Activated B cell treated with CpG ODN at 0.5 μM for 24 hours (primary cell): ENCODE measurements at regions not wholly inside any gene's neighbourhood (a gene's known extent, or its start where the extent isn't known, plus 50 kb on each side); places are given as distances from the start of the nearest gene placed in this dataset.

Experiments used
- ATAC-seq: fragments of 200-7000 bp; cut with Tn5 transposase; one replicate; pipeline ENCODE4 v1.10.0; 2021; ENCODE audit warnings: low read depth, mild to moderate bottlenecking, moderate library complexity
- CTCF ChIA-PET: fragments of 350-600 bp; sonication (Branson Sonifier 250); formaldehyde crosslinking; loops from one replicate; lab custom pipeline; 2021; ENCODE audit warnings: antibody characterized with exemption; lab: Charles Lee
- POLR2A ChIA-PET: fragments of 350-600 bp; sonication (Branson Sonifier 250); formaldehyde crosslinking; loops from one replicate; lab custom pipeline; 2021; ENCODE audit warnings: antibody characterized with exemption; lab: Charles Lee
- DNase-seq: peaks from one replicate; pipeline ENCODE4 v3.0.0; 2022
- H3K27ac Mint-ChIP-seq: one replicate; pipeline ENCODE4 v1.8.0; 2020; ENCODE audit warnings: mixed read lengths
- H3K27me3 Mint-ChIP-seq: one replicate; pipeline ENCODE4 v1.8.0; 2021; ENCODE audit warnings: mixed read lengths
- H3K36me3 Mint-ChIP-seq: one replicate; pipeline ENCODE4 v1.8.0; 2021; ENCODE audit warnings: low read depth, mixed read lengths
- H3K4me1 Mint-ChIP-seq: one replicate; pipeline ENCODE4 v1.8.0; 2021; ENCODE audit warnings: mixed read lengths
- H3K4me3 Mint-ChIP-seq: one replicate; pipeline ENCODE4 v1.8.0; 2020; ENCODE audit warnings: mild to moderate bottlenecking, mixed read lengths
- H3K9me3 Mint-ChIP-seq: one replicate; pipeline ENCODE4 v1.8.0; 2020; ENCODE audit warnings: mixed read lengths
- CTCF ChIP-seq: fragments of 200-600 bp; IDR thresholded peaks from one replicate; pipeline ENCODE4 v1.8.0; 2022; ENCODE audit warnings: antibody characterized with exemption, mild to moderate bottlenecking
- intact Hi-C: fragments of 100-400 bp; cut with micrococcal nuclease; formaldehyde crosslinking; loops from one replicate; pipeline ENCODE4 v1.15.1; 2024

- DNase-seq (no peak), ATAC-seq (no peak)
- no peak overlapping the region for H3K4me3 Mint-ChIP-seq
- TF ChIP-seq CTCF, result no peak
- ChIA-PET CTCF (no interaction called here), POLR2A (no interaction called here)
- intact Hi-C loops, result no loop called here
- H3K36me3 Mint-ChIP-seq, result peaks cover 7% of the 10 kb centered on the region
- no peaks in the 10 kb centered on the region for H3K27me3 Mint-ChIP-seq
- H3K4me1 Mint-ChIP-seq, result no peaks in the 10 kb centered on the region
- H3K9me3 Mint-ChIP-seq, result peaks cover 4% of the 10 kb centered on the region
- H3K27ac Mint-ChIP-seq, result no peak overlapping the region
Observed at GRCh38 chr4:4694827-4695226, 153.0 kb upstream of the STX18 start.

DNA sequence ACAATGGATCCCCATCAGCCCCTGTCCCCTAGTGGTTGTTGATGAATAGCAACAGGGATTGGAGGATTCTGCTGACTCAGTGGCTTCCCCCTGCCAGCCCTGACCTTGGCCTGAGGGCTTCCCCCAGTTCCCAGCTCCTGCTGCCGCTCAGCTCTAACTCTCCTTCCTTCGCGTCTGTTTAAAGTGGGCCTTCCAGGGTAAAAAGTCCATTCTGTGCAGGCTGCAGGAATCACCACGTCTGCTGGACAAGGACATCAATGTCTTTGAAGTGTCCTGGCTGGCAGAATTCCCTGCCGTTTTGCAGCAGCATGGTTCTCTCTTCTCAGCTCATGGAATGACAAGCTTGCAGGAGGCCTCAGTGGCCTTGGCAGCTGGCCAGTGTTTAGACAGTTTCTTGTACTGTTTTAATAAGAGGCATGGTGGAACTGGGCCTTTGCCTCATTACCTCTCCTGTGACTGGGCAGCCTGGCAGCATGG lies 152.5 kb upstream of the STX18 start:
- H3K9me3 Mint-ChIP-seq, result peaks cover 4% of the 10 kb centered on the region
- H3K4me3 Mint-ChIP-seq, result no peak overlapping the region
- intact Hi-C loops, result no loop called here
- ChIA-PET CTCF (no interaction called here), POLR2A (no interaction called here)
- H3K27me3 Mint-ChIP-seq, result no peaks in the 10 kb centered on the region
- TF ChIP-seq CTCF, result no peak
- H3K4me1 Mint-ChIP-seq, result no peaks in the 10 kb centered on the region
- peaks cover 10% of the 10 kb centered on the region for H3K36me3 Mint-ChIP-seq
- no peak overlapping the region for H3K27ac Mint-ChIP-seq
- DNase-seq (no peak), ATAC-seq (no peak)

- intact Hi-C loops, result no loop called here
- Mint-ChIP-seq H3K4me1 (no peaks in the 10 kb centered on the region), H3K4me3 (no peak overlapping the region), H3K27ac (no peak overlapping the region), H3K36me3 (peaks cover 10% of the 10 kb centered on the region), H3K9me3 (peaks cover 4% of the 10 kb centered on the region), H3K27me3 (no peaks in the 10 kb centered on the region)
- ATAC-seq, result no peak
- no peak for DNase-seq
- POLR2A ChIA-PET, result no interaction called here
- no peak for TF ChIP-seq CTCF
- CTCF ChIA-PET, result no interaction called here
Observed at GRCh38 chr4:4693755-4694295, 152.0 kb upstream of the STX18 start.

DNA sequence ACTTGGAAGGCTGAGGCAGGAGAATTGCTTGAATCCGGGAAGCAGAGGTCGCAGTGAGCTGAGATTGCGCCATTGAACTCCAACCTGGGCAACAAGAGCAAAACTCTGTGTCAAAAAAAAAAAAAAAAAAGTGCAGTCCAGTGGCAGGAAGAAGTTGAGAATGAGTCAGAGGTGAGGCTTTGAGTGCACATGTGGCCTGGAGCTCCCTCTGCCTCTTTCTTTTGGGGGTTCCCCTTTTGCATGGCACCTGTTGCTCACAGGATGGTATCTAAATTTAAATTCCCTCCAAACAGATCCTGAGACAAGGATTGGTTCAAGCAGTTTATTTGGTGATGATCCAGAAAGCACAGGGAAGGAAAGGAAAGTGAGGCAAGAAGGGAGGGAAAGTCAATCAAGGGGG lies 151.4 kb upstream of the STX18 start:
- Mint-ChIP-seq H3K27me3 (no peaks in the 10 kb centered on the region), H3K36me3 (peaks cover 10% of the 10 kb centered on the region), H3K4me1 (no peaks in the 10 kb centered on the region), H3K27ac (no peak overlapping the region), H3K4me3 (no peak overlapping the region), H3K9me3 (peaks cover 4% of the 10 kb centered on the region)
- CTCF ChIA-PET, result no interaction called here
- POLR2A ChIA-PET, result interaction anchor here (0.7 kb wide), 1 partner anchor 538 kb away, joined by 8 read pairs; no protein-coding TSS in a partner anchor
- no peak for TF ChIP-seq CTCF
- ATAC-seq (no peak), DNase-seq (no peak)
- intact Hi-C loops, result no loop called here

DNA sequence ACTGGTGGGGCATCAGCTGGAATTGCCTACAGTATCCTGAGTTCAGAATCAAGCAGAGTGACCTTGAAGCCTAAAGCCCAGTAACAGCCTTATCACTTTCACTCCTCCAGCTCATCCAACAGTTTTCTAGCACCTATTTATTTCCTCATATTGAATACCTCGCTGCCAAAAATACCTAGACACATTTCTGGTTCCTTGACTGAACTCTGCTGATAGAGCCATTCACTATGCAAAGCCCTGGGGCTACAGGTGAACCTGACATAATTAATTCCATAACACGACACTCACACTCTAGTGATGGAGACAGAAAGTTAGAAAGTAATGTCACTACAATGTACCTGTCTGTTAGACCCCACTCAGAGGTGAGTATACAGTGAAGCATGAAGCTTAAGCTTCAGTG lies 149.0 kb upstream of the STX18 start:
- H3K27me3 Mint-ChIP-seq, result no peaks in the 10 kb centered on the region
- no peak overlapping the region for H3K4me3 Mint-ChIP-seq
- ATAC-seq (no peak), DNase-seq (no peak)
- H3K36me3 Mint-ChIP-seq, result peaks cover 10% of the 10 kb centered on the region
- H3K4me1 Mint-ChIP-seq, result no peaks in the 10 kb centered on the region
- intact Hi-C loops, result no loop called here
- no peak for TF ChIP-seq CTCF
- H3K9me3 Mint-ChIP-seq, result peaks cover 4% of the 10 kb centered on the region
- H3K27ac Mint-ChIP-seq, result no peak overlapping the region
- CTCF ChIA-PET, result no interaction called here
- POLR2A ChIA-PET, result no interaction called here
